Right lobe of liver (tissue), 6 donors: ENCODE measurements at regions not wholly inside any gene's neighbourhood (a gene's known extent, or its start where the extent isn't known, plus 50 kb on each side); places are given as distances from the start of the nearest gene placed in this dataset.
"Not testable (repeated sequence)": the region's sequence is repeated elsewhere in the genome, so short reads cannot be mapped to it uniquely, and the experiment has no call there.

Source experiments
- ATAC-seq, 4 donors: fragments of 200-7000 bp; cut with Tn5 transposase; one replicate each; pipeline ENCODE4 v1.9.1; 2020; ENCODE audit warnings: mild to moderate bottlenecking in 4 of 4, moderate library complexity in 4 of 4
- DNase-seq, 3 donors: peaks; one replicate each; pipeline ENCODE4 v3.0.0-alpha.2; 2020
- H3K27ac ChIP-seq, 3 donors: fragments of 200-600 bp; one replicate each; pipeline ENCODE4 v1.8.0; 2022
- H3K27me3 ChIP-seq, 2 donors: fragments of 200-600 bp; one replicate each; pipeline ENCODE4 v1.8.0; 2022
- H3K36me3 ChIP-seq, 4 donors: fragments of 200-600 bp; sonication (generic) in 1 of 4; one replicate each; pipeline versions ENCODE4 v1.5.1 to v1.8.0; 2017 to 2022; ENCODE audit warnings: control low read depth in 1 of 4
- H3K4me1 ChIP-seq, 4 donors: fragments of 200-600 bp; sonication (generic) in 1 of 4; one replicate each; pipeline versions ENCODE4 v1.5.1 to v1.8.0; 2017 to 2022; ENCODE audit warnings: control low read depth in 1 of 4
- H3K4me3 ChIP-seq, 3 donors: fragments of 200-600 bp; one replicate each; pipeline ENCODE4 v1.8.0; 2022
- H3K9me3 ChIP-seq, 4 donors: fragments of 200-600 bp; sonication (generic) in 1 of 4; one replicate each; pipeline versions ENCODE4 v1.5.1 to v1.8.0; 2017 to 2022; ENCODE audit warnings: control low read depth in 1 of 4
- POLR2A ChIP-seq: fragments of 450-650 bp; IDR thresholded peaks from one replicate; pipeline ENCODE4 v1.6.1; 2017; ENCODE audit warnings: antibody characterized with exemption, mild to moderate bottlenecking
- WGBS: methylation state at CpG from one replicate; pipeline ENCODE4 v1.1.6; 2018; ENCODE audit warnings: low coverage, low lambda C conversion rate; ENCODE audit not compliant: insufficient coverage; ENCODE audit errors: missing lambda C conversion rate; 5-methylcytosine and 5-hydroxymethylcytosine counted together
- intact Hi-C, 2 donors: fragments of 100-400 bp; cut with DNase I; formaldehyde crosslinking; loops; one replicate each; pipeline versions ENCODE4 v1.11.2 to v1.14.1; 2022
- TF ChIP-seq, protein P1 (sequence below), 4 donors: fragments of 200-600 bp in 3 of 4; fragments of 450-650 bp in 1 of 4; IDR thresholded peaks; one replicate each; pipeline versions ENCODE4 v1.5.1 to v1.8.0; 2016 to 2022; ENCODE audit warnings: antibody characterized with exemption in 4 of 4, mild to moderate bottlenecking in 2 of 4
- donor health status: DM: no; HTN: yes; CAD: no.
- donor health status: DM: no; HTN: no; CAD: no.
- donor health status: DM: no; HTN: no; CAD: no.
- donor health status: DM: no; HTN: yes; CAD: no.
- donor health status: DM: no; HTN: yes; CAD: no.

DNA sequence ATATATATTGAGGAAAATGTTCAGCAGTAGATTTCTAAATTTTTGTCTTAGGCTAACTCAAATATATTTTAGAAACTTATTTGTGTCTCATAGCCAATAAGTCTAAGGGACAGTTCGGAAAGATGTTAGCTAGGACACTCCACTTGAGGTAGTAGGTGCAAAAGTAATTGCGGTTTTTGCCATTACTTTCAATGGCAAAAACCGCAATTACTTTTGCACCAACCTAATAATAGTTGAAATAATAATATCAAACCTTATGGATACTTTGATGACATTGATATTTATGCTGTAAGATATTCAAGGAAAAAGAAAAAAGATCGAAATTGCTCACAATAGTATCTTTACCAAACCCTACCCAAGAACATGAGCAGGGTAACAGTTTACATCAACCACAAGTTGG is 555.5 kb upstream of the ST8SIA4 start:
- intact Hi-C loops = no loop called here
- Histone ChIP-seq H3K27me3 (no peaks in the 10 kb centered on the region), H3K4me3 (no peak overlapping the region), H3K27ac (no peak overlapping the region), H3K4me1 (no peaks in the 10 kb centered on the region), H3K36me3 (no peaks in the 10 kb centered on the region), H3K9me3 (no peaks in the 10 kb centered on the region)
- DNase-seq (no peak), ATAC-seq (no peak)
- TF ChIP-seq, protein P1, sequence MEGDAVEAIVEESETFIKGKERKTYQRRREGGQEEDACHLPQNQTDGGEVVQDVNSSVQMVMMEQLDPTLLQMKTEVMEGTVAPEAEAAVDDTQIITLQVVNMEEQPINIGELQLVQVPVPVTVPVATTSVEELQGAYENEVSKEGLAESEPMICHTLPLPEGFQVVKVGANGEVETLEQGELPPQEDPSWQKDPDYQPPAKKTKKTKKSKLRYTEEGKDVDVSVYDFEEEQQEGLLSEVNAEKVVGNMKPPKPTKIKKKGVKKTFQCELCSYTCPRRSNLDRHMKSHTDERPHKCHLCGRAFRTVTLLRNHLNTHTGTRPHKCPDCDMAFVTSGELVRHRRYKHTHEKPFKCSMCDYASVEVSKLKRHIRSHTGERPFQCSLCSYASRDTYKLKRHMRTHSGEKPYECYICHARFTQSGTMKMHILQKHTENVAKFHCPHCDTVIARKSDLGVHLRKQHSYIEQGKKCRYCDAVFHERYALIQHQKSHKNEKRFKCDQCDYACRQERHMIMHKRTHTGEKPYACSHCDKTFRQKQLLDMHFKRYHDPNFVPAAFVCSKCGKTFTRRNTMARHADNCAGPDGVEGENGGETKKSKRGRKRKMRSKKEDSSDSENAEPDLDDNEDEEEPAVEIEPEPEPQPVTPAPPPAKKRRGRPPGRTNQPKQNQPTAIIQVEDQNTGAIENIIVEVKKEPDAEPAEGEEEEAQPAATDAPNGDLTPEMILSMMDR (IDR thresholded peaks at IDR 0.05) = no peak
- no peak for TF ChIP-seq POLR2A
- WGBS = 44% methylated on average over 4 of the region's 4 CpGs

GRCh38 chr5:101455851-101456250 is 552.8 kb upstream of the ST8SIA4 start:
- Histone ChIP-seq H3K4me1 (no peaks in the 10 kb centered on the region), H3K9me3 (no peaks in the 10 kb centered on the region), H3K27me3 (no peaks in the 10 kb centered on the region), H3K27ac (no peak overlapping the region), H3K4me3 (no peak overlapping the region), H3K36me3 (no peaks in the 10 kb centered on the region)
- 37% methylated on average over 2 of the region's 2 CpGs for WGBS
- ATAC-seq = no peak
- DNase-seq = no peak
- intact Hi-C loops = no loop called here
- TF ChIP-seq POLR2A = no peak
- TF ChIP-seq, protein P1 (IDR thresholded peaks at IDR 0.05) = no peak

- Histone ChIP-seq H3K27me3 (no peaks in the 10 kb centered on the region), H3K4me3 (no peak overlapping the region), H3K36me3 (no peaks in the 10 kb centered on the region), H3K4me1 (no peaks in the 10 kb centered on the region), H3K9me3 (no peaks in the 10 kb centered on the region), H3K27ac (no peak overlapping the region)
- no peak for TF ChIP-seq POLR2A
- TF ChIP-seq, protein P1 (IDR thresholded peaks at IDR 0.05) = no peak
- no peak for ATAC-seq
- intact Hi-C loops = no loop called here
- DNase-seq = no peak
- WGBS = 67% methylated on average over 1 of the region's 1 CpG
Measured at GRCh38 chr5:101455048-101455447, 552.0 kb upstream of the ST8SIA4 start.

- H3K4me3 ChIP-seq, H3K27ac ChIP-seq, H3K9me3 ChIP-seq, ATAC-seq, H3K36me3 ChIP-seq, H3K4me1 ChIP-seq, intact Hi-C loops, DNase-seq, H3K27me3 ChIP-seq: not testable (repeated sequence)
- 81% methylated on average over 5 of the region's 8 CpGs for WGBS
Measured at GRCh38 chr5:101442281-101442680, 539.2 kb upstream of the ST8SIA4 start.

GRCh38 chr5:101440173-101440572 is 537.1 kb upstream of the ST8SIA4 start:
- ATAC-seq (no peak), DNase-seq (no peak)
- WGBS = 49% methylated on average over 2 of the region's 2 CpGs
- intact Hi-C loops = no loop called here
- TF ChIP-seq, protein P1 (IDR thresholded peaks at IDR 0.05) = no peak
- no peak for TF ChIP-seq POLR2A
- Histone ChIP-seq H3K27ac (no peak overlapping the region), H3K4me3 (no peak overlapping the region), H3K4me1 (no peaks in the 10 kb centered on the region), H3K27me3 (no peaks in the 10 kb centered on the region), H3K36me3 (no peaks in the 10 kb centered on the region), H3K9me3 (no peaks in the 10 kb centered on the region)
